Activated CD4-positive, alpha-beta T cell treated with anti-CD3 and anti-CD28 coated beads for 24 hours (primary cell): ENCODE measurements at regions not wholly inside any gene's neighbourhood (a gene's known extent, or its start where the extent isn't known, plus 50 kb on each side); places are given as distances from the start of the nearest gene placed in this dataset.
"Not testable (repeated sequence)": the region's sequence is repeated elsewhere in the genome, so short reads cannot be mapped to it uniquely, and the experiment has no call there.

Source experiments
- DNase-seq, 2 donors: peaks; one replicate each; pipeline ENCODE4 v3.0.0-alpha.2; 2020; ENCODE audit warnings: low read depth in 2 of 2

- no peak for DNase-seq
Observed at GRCh38 chr5:45057564-45057963, 248.8 kb downstream of the MRPS30 start.

GRCh38 chr5:45060724-45061123 is 252.0 kb downstream of the MRPS30 start:
- DNase-seq = no peak

- DNase-seq = no peak
Observed at GRCh38 chr5:45062044-45062443, 253.3 kb downstream of the MRPS30 start.

- no peak for DNase-seq
Observed at GRCh38 chr5:45081082-45081481, 272.3 kb downstream of the MRPS30 start.

GRCh38 chr5:45089870-45090269 is 281.1 kb downstream of the MRPS30 start:
- DNase-seq = no peak

GRCh38 chr5:45093377-45093776 is 284.6 kb downstream of the MRPS30 start:
- no peak for DNase-seq

GRCh38 chr5:45094876-45095440 is 286.2 kb downstream of the MRPS30 start:
- DNase-seq = no peak

GRCh38 chr5:45098483-45098882 is 289.7 kb downstream of the MRPS30 start:
- no peak for DNase-seq

- no peak for DNase-seq
Observed at GRCh38 chr5:45101146-45101545, 292.4 kb downstream of the MRPS30 start.

- no peak for DNase-seq
Observed at GRCh38 chr5:45105491-45105994, 296.8 kb downstream of the MRPS30 start.

- no peak for DNase-seq
Observed at GRCh38 chr5:45109062-45109461, 300.3 kb downstream of the MRPS30 start.

- DNase-seq = no peak
Observed at GRCh38 chr5:45109636-45110035, 300.9 kb downstream of the MRPS30 start.

- DNase-seq = no peak
Observed at GRCh38 chr5:45110399-45110798, 301.7 kb downstream of the MRPS30 start.

- DNase-seq = no peak
Observed at GRCh38 chr5:45113726-45114125, 305.0 kb downstream of the MRPS30 start.

GRCh38 chr5:45132972-45133371 is 324.2 kb downstream of the MRPS30 start:
- DNase-seq = no peak

- DNase-seq = no peak
Observed at GRCh38 chr5:45162974-45163373, 354.2 kb downstream of the MRPS30 start.

GRCh38 chr5:45171563-45171962 is 362.8 kb downstream of the MRPS30 start:
- no peak for DNase-seq

GRCh38 chr5:45172634-45173033 is 363.9 kb downstream of the MRPS30 start:
- DNase-seq = not testable (repeated sequence)

- no peak for DNase-seq
Observed at GRCh38 chr5:45179686-45180085, 370.9 kb downstream of the MRPS30 start.

GRCh38 chr5:45189042-45189441 is 380.3 kb downstream of the MRPS30 start:
- DNase-seq = no peak

GRCh38 chr5:45189481-45189880 is 380.7 kb downstream of the MRPS30 start:
- no peak for DNase-seq

- DNase-seq = no peak
Observed at GRCh38 chr5:45195026-45195425, 386.3 kb downstream of the MRPS30 start.
